Endothelial cell of umbilical vein (primary cell): ENCODE measurements at regions not wholly inside any gene's neighbourhood (a gene's known extent, or its start where the extent isn't known, plus 50 kb on each side); places are given as distances from the start of the nearest gene placed in this dataset.

ENCODE experiments used
- BruUV-seq: library from RNA; stranded (reverse); fragments of 400-500 nt; replicated peaks from 2 replicates; lab custom pipeline; 2021; lab: Mats Ljungman, UMichigan
- CTCF ChIA-PET: fragments of 300-600, 350-600 bp; sonication (Branson Sonifier 250); formaldehyde crosslinking; loops from one replicate; lab custom pipeline; 2021; ENCODE audit warnings: antibody characterized with exemption, inconsistent platforms; lab: Charles Lee
- POLR2A ChIA-PET: fragments of 300-600, 350-600 bp; sonication (Branson Sonifier 250); formaldehyde crosslinking; loops from one replicate; lab custom pipeline; 2021; ENCODE audit warnings: antibody characterized with exemption, inconsistent platforms; lab: Charles Lee
- DNase-seq: peaks from one replicate; pipeline ENCODE4 v3.0.0-alpha.2; 2011; ENCODE audit warnings: low read depth, low spot score
- FAIRE-seq: peaks from 2 replicates; lab custom pipeline; 2011; peaks lifted over from hg19 to GRCh38; lab: Jason Lieb, UNC
- H2AFZ ChIP-seq: 2 replicates; pipeline ENCODE4 v1.6.0; 2012; ENCODE audit warnings: low read depth, low read length, control low read depth, inconsistent platforms
- H3K27ac ChIP-seq: 2 replicates; pipeline ENCODE4 v1.5.1; 2011; ENCODE audit warnings: low read depth, mild to moderate bottlenecking, control low read depth, low read length, moderate library complexity; ENCODE audit not compliant: insufficient read depth
- H3K27me3 ChIP-seq, 2 experiments: 2 replicates each; pipeline versions ENCODE4 v1.6.0 to v1.6.1; 2011; ENCODE audit warnings: low read length in 2 of 2, mixed read lengths in 1 of 2; ENCODE audit not compliant: control insufficient read depth in 2 of 2, insufficient read depth in 2 of 2
- H3K36me3 ChIP-seq, 2 experiments: 2 replicates in 1 of 2; 3 replicates in 1 of 2; pipeline ENCODE4 v1.5.1; 2011; ENCODE audit warnings: low read length in 2 of 2, mild to moderate bottlenecking in 1 of 2, moderate library complexity in 1 of 2; ENCODE audit not compliant: control insufficient read depth in 2 of 2, insufficient read depth in 2 of 2; ENCODE audit errors: extremely low read depth in 1 of 2
- H3K4me1 ChIP-seq: 3 replicates; pipeline ENCODE4 v1.5.1; 2011; ENCODE audit warnings: mild to moderate bottlenecking, low read length; ENCODE audit not compliant: control insufficient read depth, insufficient read depth; ENCODE audit errors: extremely low read depth
- H3K4me2 ChIP-seq: 2 replicates; pipeline ENCODE4 v1.6.1; 2011; ENCODE audit warnings: low read length, control low read depth, mixed read lengths; ENCODE audit not compliant: insufficient read depth
- H3K4me3 ChIP-seq, 3 experiments: fragments of 200-600 bp in 1 of 3; sonication (generic), shearing (Covaris generic) in 1 of 3; replicated peaks in 1 of 3; 2 replicates each; pipeline ENCODE4 v1.5.1; 2011 to 2016; ENCODE audit warnings: control low read depth in 3 of 3, low read length in 3 of 3, mild to moderate bottlenecking in 2 of 3, inconsistent platforms in 1 of 3, low read depth in 1 of 3, moderate library complexity in 1 of 3; ENCODE audit not compliant: insufficient read depth in 1 of 3
- H3K79me2 ChIP-seq: 2 replicates; pipeline ENCODE4 v1.6.0; 2012; ENCODE audit warnings: low read length, inconsistent platforms; ENCODE audit not compliant: control insufficient read depth, insufficient read depth
- H3K9ac ChIP-seq: replicated peaks from 2 replicates; pipeline ENCODE3; 2011; ENCODE audit warnings: low read length, control low read depth; ENCODE audit not compliant: insufficient read depth; ENCODE audit errors: extremely low read depth
- H3K9me1 ChIP-seq: replicated peaks from 3 replicates; pipeline ENCODE4 v1.6.0; 2011; ENCODE audit warnings: mild to moderate bottlenecking, low read length; ENCODE audit not compliant: control insufficient read depth, insufficient read depth; ENCODE audit errors: extremely low read depth
- H3K9me3 ChIP-seq: replicated peaks from 2 replicates; pipeline ENCODE4 v1.5.1; 2012; ENCODE audit warnings: low read length, inconsistent platforms; ENCODE audit not compliant: control insufficient read depth, insufficient read depth
- H4K20me1 ChIP-seq: replicated peaks from 2 replicates; pipeline ENCODE3; 2011; ENCODE audit warnings: mild to moderate bottlenecking, low read length; ENCODE audit not compliant: control insufficient read depth, insufficient read depth; ENCODE audit errors: extremely low read depth
- EZH2 ChIP-seq: IDR thresholded peaks from 2 replicates; pipeline ENCODE4 v1.6.1; 2012; ENCODE audit warnings: borderline replicate concordance, low read depth, mild to moderate bottlenecking, moderate library complexity, low read length, inconsistent platforms; ENCODE audit not compliant: severe bottlenecking
- FOS ChIP-seq: IDR thresholded peaks from 2 replicates; pipeline ENCODE4 v1.6.1; 2011; ENCODE audit warnings: mild to moderate bottlenecking, low read length, moderate library complexity, borderline replicate concordance; ENCODE audit not compliant: insufficient read depth
- GATA2 ChIP-seq: IDR thresholded peaks from 2 replicates; pipeline ENCODE4 v1.7.0; 2011; ENCODE audit warnings: low read depth, mild to moderate bottlenecking, moderate library complexity, mixed read lengths, low read length; ENCODE audit not compliant: insufficient read length, insufficient read depth
- JUN ChIP-seq: IDR thresholded peaks from 2 replicates; pipeline ENCODE4 v1.6.1; 2011; ENCODE audit warnings: borderline replicate concordance, low read depth; ENCODE audit not compliant: insufficient read length, insufficient read depth
- MAX ChIP-seq: IDR thresholded peaks from 2 replicates; pipeline ENCODE4 v1.6.1; 2011; ENCODE audit not compliant: insufficient read depth, insufficient read length
- MYC ChIP-seq: IDR thresholded peaks from one replicate; pipeline ENCODE4 v1.6.1; 2011; ENCODE audit warnings: mild to moderate bottlenecking, low read depth, low read length
- POLR2A ChIP-seq: IDR thresholded peaks from 2 replicates; pipeline ENCODE4 v1.6.1; 2012; ENCODE audit warnings: low read depth, mild to moderate bottlenecking, control low read depth, low read length
- POLR2AphosphoS5 ChIP-seq: IDR thresholded peaks from 2 replicates; pipeline ENCODE4 v1.6.1; 2012; ENCODE audit warnings: low read depth, mild to moderate bottlenecking, control low read depth, low read length, moderate library complexity; ENCODE audit not compliant: insufficient read depth
- dilution Hi-C: fragments of 300-500 bp; cut with MboI; formaldehyde crosslinking; loops from one replicate; pipeline ENCODE4 v1.15.0; 2019; ENCODE audit warnings: low sequenced_read_pairs; ENCODE audit not compliant: extremely low pct_ligation_motif_present
- intact Hi-C: fragments of 100-400 bp; cut with micrococcal nuclease; formaldehyde crosslinking; loops from one replicate; pipeline ENCODE4 v1.10.0; 2022
- TF ChIP-seq, protein P1 (sequence below), 2 donors: IDR thresholded peaks; 1 replicate in 1 of 2; 2 replicates in 1 of 2; pipeline ENCODE4 v1.5.1; 2011; ENCODE audit warnings: low read length in 2 of 2, mild to moderate bottlenecking in 2 of 2, moderate library complexity in 2 of 2, control low read depth in 1 of 2, inconsistent platforms in 1 of 2, low read depth in 1 of 2; ENCODE audit not compliant: insufficient read depth in 1 of 2; ENCODE audit errors: extremely low read depth in 1 of 2

DNA sequence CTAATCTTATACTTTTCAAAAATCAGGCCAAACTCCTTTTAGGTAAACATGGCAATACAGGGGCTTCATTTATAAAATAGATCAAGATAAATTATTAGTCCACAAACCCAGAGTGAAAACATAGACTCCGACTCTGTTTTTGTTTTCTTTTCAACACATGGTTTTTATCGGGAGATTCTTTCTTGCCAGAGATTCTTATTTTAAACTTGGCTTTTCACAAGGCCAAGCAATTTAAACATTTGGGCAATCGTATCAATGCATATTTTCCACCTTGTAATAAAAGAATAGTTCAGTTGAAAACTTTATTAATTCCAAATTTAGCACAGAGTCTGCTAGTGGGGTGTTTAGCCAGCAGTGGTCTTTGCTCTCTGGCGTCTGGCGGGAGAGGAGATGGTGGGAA lies 71.9 kb downstream of the SOX11 start:
- Histone ChIP-seq H3K9ac (no peak overlapping the region), H3K27me3 (no peaks in the 10 kb centered on the region), H3K4me3 (no peak overlapping the region), H3K79me2 (no peaks in the 10 kb centered on the region), H3K27ac (no peak overlapping the region), H3K4me1 (no peaks in the 10 kb centered on the region), H3K4me2 (no peak overlapping the region), H3K9me1 (no peaks in the 10 kb centered on the region), H3K36me3 (no peaks in the 10 kb centered on the region), H4K20me1 (no peaks in the 10 kb centered on the region), H2AFZ (no peak overlapping the region), H3K9me3 (peaks cover 7% of the 10 kb centered on the region)
- DNase-seq = no peak
- dilution Hi-C loops (no loop called here), intact Hi-C loops (no loop called here)
- ChIA-PET CTCF (no interaction called here), POLR2A (no interaction called here)
- no peak for FAIRE-seq
- BruUV-seq = no TSS peak
- TF ChIP-seq POLR2A = no peak
- no peak for TF ChIP-seq MYC
- TF ChIP-seq GATA2 = no peak
- TF ChIP-seq MAX = no peak
- TF ChIP-seq EZH2 = no peak
- no peak for TF ChIP-seq JUN
- TF ChIP-seq, protein P1, sequence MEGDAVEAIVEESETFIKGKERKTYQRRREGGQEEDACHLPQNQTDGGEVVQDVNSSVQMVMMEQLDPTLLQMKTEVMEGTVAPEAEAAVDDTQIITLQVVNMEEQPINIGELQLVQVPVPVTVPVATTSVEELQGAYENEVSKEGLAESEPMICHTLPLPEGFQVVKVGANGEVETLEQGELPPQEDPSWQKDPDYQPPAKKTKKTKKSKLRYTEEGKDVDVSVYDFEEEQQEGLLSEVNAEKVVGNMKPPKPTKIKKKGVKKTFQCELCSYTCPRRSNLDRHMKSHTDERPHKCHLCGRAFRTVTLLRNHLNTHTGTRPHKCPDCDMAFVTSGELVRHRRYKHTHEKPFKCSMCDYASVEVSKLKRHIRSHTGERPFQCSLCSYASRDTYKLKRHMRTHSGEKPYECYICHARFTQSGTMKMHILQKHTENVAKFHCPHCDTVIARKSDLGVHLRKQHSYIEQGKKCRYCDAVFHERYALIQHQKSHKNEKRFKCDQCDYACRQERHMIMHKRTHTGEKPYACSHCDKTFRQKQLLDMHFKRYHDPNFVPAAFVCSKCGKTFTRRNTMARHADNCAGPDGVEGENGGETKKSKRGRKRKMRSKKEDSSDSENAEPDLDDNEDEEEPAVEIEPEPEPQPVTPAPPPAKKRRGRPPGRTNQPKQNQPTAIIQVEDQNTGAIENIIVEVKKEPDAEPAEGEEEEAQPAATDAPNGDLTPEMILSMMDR (IDR thresholded peaks at IDR 0.05; ENCODE audit: extremely low read depth in 1 of 2, insufficient read depth in 1 of 2, low read depth in 1 of 2, low read length in 2 of 2) = no peak
- TF ChIP-seq POLR2AphosphoS5 = no peak
- no peak for TF ChIP-seq FOS
